ENCODE measurements at regions not wholly inside any gene's neighbourhood (a gene's known extent, or its start where the extent isn't known, plus 50 kb on each side); places are given as distances from the start of the nearest gene placed in this dataset.
"Not testable (repeated sequence)": the region's sequence is repeated elsewhere in the genome, so short reads cannot be mapped to it uniquely, and the experiment has no call there.

DNA sequence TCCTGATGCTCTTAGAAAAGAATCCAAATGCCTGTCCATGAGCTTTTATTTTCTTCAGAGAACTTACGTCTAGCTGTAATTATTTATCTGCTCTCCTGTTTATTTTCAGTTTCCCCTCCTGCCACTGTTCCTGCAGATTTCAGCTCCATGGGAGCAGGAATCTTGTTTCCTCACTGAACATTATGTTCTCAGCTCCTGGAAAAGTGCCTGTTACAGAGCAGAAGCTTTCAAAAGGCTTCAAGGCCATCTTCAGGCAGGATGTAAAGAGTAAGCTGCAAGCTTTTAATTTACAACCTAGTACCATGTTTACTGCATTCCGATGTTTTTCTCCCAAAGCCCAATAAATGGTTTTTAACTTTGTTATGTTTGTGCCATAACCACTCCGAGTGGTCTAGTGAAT, 98.4 kb upstream of the BTG1 start:
- DNase-seq = no peak

DNA sequence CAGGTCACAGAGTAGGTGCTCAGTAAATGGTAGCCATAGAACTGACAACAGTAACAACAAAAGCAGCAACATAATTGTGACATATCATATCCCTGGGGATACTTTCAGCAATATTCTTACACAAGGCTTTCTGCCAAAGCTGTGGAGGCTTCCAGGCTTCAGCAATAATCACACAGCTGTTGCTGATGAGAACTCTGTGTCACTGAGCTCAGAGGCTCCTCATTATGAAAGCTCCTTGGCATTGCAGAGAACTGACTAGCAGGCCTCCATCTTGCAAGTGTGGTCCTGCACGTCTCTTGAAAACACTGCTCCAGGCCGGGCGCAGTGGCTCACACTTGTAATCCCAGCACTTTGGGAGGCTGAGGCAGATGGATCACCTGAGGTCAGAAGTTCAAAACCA, 97.3 kb upstream of the BTG1 start:
- no peak for DNase-seq

DNA sequence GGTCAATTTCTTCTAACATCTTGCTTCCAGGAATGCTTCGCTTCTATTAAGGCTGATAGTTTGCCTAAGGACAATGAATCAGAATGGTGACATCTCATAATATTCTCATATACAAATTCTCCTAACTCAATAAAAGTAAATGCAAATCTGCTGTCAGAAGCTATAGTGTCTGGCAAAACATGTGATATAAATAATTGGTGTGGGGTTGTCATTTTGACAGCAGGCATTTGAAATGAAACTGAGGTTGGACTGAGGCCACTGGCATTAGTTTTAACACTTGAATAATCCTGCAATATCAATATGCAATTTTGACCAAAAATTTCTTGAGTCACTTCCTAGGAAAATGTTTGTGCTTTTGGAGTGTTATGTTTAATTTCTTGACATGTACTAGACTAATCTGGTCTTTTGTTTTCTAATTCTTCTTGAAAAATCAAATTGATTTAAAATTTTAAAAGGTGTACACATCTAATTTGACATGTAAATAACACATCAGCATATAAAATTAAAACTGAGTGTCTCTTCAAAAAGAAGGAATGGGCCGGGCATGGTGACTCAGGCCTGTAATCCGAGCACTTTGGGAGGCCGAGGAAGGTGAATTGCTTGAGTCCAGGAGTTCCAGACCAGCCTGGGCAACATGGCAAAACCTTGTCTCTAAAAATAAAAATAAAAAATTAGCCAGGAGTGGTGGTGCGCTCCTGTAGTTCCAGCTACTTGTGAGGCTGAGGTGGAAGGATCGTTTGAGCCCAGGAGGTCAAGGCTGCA, 92.3 kb upstream of the BTG1 start:
- DNase-seq = no peak

DNA sequence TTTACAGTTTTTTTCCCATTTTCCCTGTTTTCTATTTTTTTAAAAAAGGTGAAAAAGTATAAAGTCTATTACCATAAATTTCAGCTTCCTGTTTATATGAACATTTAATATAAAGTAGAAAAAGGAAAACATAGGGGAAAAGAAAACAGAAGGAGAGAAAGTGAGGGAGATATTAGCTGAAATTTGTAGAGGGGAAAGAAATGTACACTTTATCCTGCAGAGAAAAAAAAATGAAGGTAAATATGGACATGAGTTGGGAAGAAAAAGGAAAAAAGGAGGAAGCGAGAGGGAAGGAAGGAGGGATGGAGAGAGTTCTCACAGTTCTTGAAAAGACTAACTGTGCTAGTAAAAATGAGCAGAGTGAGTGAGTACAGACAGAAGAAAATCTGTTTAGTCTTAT, 91.6 kb upstream of the BTG1 start:
- no peak for DNase-seq

DNA sequence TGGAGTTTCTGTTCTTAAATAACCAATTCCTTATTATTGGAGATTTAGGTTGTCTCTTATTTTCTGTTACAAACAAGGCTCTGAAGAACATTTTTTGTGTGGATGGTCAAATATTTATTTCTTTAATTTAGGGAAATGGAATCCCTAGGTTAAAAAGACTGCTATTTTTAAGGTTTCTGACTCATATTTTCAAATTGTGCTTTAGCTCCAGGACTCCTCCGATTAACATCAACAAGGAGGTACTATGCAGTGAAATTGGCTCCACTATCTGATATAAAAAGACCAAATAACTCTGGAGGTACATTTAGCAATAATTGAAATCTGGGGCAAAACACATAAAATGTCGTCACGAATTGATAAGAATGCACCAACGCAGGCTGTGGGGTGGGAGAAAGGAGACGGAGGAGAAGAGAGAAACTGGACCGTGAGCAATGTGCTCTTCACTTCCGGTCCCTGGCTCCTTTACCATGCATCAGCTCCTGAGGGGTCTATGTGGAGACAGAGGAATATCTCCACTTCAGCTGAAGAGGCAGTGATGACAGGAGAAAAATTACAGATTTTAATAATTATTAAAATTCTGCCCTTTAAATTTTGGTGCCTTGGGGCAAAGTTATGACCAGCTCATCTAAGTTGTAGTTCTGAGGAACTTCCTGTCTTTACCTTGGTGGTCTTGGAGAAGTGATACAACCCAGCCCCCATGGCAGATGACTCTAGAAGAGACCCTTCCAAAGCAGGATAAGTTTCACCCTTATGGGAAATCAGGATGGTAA, 90.2 kb upstream of the BTG1 start:
- no peak for DNase-seq

GRCh38 chr12:92234533-92234932, 88.9 kb upstream of the BTG1 start:
- peak; percentile 7 for DNase-seq

DNA sequence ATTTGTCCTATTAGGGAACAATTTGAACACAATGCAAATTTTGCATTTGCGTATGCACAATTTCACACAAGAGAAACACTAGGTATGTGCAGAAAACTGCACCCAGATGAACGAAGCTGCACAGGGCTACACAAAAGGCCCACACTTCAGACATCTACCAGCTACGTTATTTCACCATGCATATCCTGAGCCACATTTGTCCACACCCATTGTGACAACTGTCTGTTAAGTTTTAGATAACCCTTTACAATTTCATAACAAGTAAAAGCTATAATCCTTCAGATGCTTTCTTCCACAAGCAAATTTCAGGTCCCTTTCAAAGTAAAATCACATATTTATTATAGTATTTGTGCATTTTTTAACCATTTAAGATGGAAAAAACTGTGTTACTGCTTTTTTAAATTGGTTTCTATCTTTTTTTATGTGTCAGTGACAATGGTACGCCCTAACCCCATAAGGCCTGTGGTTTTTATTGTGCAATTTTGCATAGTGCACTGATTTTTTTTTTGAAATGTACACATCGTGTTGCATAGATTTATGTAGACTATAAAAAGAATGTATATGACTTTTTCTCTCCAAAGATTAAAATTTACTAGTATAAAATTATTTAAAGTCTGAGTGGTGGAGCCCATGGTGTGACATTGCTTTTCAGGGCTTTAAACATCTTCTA, 87.8 kb upstream of the BTG1 start:
- no peak for DNase-seq

GRCh38 chr12:92232371-92232932, 86.8 kb upstream of the BTG1 start:
- not testable (repeated sequence) for DNase-seq

DNA sequence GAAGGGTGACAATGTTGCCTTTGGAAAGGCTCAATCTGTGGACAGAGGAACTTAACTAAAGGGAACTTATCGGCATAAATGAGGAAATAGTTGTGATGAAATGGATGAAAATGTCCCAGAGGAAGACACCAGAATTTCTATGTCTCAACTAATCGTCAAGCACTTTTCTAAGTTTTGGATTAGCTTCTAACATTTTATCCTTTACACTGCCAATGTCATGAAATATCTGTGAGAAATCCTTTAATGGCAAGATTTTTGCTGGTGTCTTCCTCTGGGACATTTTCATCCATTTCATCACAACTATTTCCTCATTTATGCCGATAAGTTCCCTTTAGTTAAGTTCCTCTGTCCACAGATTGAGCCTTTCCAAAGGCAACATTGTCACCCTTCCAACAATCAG, 86.3 kb upstream of the BTG1 start:
- DNase-seq = not testable (repeated sequence)

- DNase-seq = not testable (repeated sequence)
Measured at GRCh38 chr12:92231532-92231931, 85.9 kb upstream of the BTG1 start.

GRCh38 chr12:92229381-92229780, 83.7 kb upstream of the BTG1 start:
- no peak for DNase-seq

DNA sequence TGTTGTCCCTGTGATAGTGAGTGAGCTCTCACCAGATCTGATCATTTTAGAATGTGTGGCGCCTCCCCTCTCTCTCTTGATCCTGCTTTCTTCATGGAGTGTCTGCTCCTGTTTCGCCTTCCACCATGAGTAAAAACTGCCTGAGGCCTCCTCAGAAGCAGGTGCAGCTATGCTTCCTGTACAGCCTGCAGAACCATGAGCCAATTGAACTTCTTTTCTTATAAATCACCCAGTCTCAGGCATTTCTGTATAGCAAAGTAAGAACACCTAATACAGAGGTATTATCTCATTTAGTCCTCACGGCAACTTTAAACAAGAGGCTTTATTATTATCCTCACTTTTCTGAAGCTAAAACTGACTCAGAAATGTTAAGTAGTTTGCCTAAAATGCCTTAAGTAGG, 81.3 kb upstream of the BTG1 start:
- DNase-seq = no peak

GRCh38 chr12:92226071-92226661, 80.5 kb upstream of the BTG1 start:
- no peak for DNase-seq

DNA sequence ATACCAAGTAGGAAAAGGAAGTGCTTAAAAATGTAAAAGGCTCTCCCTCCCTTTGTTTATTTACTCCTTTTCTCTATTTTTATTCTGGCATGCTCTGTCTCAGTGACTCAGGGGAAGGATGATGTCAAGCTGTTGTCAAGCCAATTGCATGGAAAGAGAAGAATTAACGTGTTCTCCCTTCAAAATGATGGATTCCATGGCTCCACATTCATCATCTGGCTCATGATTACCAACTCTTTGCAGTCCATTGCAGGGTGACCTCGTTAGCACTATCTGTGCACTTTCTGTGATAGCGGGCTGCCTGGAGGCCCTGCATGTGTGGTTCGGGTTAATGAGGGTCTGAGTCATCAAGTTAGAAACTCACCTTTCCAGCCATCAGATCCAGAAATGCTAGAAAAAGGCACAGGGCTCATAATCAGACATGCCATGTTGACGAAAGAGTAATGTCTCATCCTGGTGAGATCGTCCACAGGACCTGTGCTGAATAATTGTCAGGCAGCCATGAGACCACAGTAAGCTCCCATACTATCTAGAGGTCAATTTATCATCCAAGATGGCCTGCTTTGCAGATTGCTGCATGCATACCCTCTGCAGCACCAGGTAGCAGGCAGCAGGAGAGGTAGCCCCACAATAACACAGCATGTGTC, 79.2 kb upstream of the BTG1 start:
- DNase-seq = no peak

GRCh38 chr12:92223481-92223880, 77.8 kb upstream of the BTG1 start:
- DNase-seq = no peak

DNA sequence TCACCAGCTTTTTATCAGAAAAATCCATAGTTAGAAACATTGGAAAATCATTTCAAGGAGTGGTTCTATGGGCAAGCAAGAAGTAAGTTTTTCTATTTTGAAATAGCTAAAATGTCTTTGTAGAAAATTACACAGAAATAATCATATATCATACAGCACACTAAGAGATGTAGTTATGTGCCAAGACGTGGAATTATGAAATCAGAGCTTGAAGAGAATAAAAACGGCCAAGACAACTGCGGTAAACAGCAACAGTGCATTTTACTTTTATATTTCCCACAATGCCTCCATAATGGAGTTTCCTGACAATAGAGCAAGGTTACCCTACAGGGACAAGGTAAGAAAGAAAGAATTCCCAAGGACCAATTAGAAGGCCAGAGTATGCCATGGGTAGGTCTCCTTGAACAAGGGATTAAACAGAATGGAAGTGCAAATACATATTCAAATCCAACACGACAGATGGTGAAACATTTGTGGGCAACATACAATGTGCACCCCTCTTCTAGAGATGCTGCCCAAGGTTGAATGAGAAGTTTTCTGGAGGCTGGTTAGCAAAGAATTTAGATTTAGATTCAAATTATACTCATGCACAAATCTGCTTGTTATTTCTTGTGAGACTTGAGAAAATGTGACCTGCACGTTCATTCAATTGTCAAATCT, 76.1 kb upstream of the BTG1 start:
- DNase-seq = no peak

- DNase-seq = no peak
Measured at GRCh38 chr12:92218394-92219077, 72.9 kb upstream of the BTG1 start.

DNA sequence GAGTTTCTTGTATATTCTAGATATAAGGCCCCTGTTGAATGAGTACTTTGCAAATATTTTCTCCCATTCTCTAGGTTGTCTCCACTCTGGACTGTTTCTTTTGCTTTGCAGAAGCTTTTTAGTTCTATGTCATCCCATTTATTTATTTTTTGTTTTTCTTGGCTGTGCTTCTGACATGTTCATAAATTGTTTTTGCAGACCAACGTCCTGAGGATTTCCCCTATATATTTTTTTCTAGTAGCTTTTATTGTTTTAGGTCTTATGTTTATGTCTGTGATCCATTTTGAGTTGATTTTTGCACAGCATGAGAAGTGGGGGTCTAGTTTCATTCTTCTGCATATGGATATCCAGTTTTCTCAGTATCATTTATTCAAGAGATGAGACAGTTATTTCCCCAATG, 70.4 kb upstream of the BTG1 start:
- no peak for DNase-seq

DNA sequence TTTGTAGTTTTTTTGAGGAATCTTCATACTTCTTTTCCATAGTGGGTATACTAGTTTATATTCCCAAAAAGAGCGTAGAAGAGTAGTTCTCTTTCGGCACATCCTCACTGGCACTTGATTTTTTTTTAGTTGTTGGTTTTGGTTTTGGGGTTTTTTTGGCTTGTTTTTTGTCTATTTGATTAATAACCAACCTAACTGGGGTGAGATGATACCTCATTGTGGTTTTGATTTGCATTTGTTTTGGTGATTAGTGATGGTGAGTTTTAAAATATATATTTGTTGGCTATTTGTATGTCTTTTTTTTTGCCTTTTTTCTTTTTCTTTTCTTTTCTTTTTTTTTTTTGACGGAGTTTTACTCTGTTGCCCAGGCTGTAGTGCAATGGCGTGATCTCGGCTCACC, 69.7 kb upstream of the BTG1 start:
- DNase-seq = no peak

GRCh38 chr12:92213166-92213565, 67.5 kb upstream of the BTG1 start:
- DNase-seq = no peak

- DNase-seq = no peak
Measured at GRCh38 chr12:92210071-92210470, 64.4 kb upstream of the BTG1 start.
